Activated gamma-delta T cell treated with Interleukin-2 at 50 U/mL for 16 hours (primary cell): ENCODE measurements at regions not wholly inside any gene's neighbourhood (a gene's known extent, or its start where the extent isn't known, plus 50 kb on each side); places are given as distances from the start of the nearest gene placed in this dataset.
"Not testable (repeated sequence)": the region's sequence is repeated elsewhere in the genome, so short reads cannot be mapped to it uniquely, and the experiment has no call there.

Source experiments
- DNase-seq: peaks from one replicate; pipeline ENCODE4 v3.0.0-alpha.2; 2020

DNA sequence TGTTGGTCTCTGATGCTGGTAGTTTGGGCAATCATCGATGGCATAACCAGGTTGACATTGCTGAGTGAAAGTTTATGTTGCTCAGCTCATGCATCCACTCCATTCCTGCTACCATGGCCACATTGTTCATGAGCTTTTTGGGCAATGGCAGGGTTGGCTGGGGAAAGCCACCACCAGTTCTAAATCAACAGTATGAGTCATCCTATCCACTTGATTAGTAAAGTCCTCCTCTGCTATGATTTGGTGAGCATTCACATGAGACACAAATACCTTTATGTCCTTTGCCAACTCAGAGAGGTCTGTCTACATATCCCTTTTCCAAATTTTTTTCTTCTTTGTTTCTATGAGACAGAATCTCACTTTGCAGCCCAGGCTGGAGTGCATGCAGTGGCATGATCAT lies 129.7 kb upstream of the FBN2 start:
- no peak for DNase-seq

GRCh38 chr5:128668921-128669320 lies 130.9 kb upstream of the FBN2 start:
- DNase-seq = no peak

- DNase-seq = no peak
These were observed 131.8 kb upstream of the FBN2 start for GRCh38 chr5:128669803-128670202.

GRCh38 chr5:128671943-128672342 lies 133.9 kb upstream of the FBN2 start:
- no peak for DNase-seq

DNA sequence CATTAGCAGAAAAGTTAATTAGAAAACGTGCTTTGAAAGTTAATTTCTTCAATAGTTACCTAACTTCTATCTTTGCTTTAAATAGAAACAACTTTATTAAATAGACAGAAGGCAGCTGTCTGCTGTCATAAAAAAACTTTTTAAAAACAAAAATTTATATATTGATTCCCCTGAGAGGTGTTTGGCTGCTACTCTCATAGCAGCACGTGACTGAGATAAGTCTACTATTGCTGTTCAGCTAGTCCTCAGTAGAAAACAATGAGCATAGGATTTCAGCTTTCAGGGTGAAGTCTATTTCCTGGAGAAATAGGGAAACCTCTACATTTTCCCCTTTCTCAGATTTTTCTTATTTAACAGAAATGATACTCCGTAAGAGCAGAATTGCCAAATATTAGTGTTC lies 135.0 kb upstream of the FBN2 start:
- no peak for DNase-seq

DNA sequence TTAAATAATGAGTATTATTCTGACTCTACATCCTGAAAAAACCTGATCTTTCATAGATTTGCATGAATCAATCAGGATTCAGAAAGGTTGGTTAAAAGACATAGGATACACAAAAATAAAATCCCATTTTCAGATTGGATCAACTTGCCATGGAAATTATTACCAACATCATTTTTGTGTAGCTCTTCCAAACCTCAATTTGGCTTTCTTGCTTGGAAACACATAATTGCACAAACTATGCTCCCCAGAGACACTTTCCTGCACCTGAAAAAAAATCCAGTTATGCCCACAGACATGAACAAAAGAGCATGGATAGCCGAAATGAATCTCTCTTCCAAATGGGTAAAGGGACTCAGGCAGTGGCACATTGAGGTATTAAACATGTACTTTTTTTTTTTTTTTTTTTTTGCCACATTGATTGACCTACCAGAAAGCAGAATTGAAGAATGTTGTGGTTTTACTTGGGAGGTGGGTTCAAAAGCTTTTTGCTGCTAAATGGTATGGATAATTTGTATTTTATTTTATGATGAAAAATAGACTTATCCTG lies 135.4 kb upstream of the FBN2 start:
- no peak for DNase-seq

GRCh38 chr5:128673970-128674369 lies 135.9 kb upstream of the FBN2 start:
- no peak for DNase-seq

- no peak for DNase-seq
These were observed 136.9 kb upstream of the FBN2 start for GRCh38 chr5:128674837-128675446.

DNA sequence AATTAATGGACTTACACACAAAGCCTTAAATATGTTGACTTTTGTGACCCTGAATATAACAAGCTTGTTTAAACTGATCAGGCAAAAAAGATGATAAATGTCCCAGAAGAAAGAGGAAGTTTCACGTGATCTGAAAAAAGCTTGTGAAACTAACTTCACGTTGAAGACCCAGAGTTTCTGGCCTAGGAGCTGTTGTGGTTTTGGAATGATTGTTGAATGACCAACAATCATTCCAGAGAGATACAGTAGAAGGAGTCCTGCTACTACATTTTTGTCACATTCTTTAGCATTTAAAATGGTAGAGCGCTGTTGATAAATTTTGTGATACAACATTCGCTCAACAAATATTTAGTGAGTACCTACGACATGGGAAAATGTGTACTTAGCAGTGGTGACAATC lies 143.1 kb upstream of the FBN2 start:
- no peak for DNase-seq

DNA sequence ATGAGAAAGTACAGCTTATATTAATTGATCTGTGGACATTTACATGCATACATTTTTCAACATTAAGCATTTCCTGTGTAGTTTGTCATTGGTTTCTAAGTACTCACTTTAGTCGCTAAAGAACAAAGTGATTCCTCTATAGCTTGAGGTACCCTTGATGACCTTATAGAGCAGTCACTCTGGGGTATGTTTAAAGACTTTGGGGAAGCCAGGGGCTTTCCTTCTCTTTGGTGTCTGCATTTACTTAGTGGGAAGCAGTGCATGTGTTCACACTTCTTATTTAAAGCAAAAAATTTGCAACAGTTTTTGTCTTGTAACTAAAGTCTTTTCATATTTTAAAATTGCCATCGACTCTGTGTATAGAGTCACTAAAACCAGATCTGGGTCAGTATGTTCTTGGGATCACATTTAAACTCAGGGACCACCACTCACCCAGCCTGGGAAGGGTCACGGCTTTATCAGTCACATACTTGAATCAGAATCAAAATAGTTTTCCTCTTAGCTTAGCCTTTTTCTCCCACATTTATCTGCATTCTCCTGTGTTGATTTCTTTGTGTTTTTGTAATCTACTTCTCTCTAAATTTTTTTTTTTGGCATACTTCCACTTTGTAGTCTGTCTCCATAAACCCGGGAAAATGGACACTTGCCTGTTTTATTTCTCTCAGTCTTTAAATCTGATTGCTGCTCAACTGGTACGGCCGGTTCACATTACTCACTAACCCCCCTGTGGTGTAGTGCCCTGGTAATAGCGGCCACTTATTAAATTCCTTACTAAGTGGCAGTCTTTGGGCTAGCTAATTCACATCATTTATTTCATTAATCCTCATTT lies 143.9 kb upstream of the FBN2 start:
- DNase-seq = no peak

- no peak for DNase-seq
These were observed 144.6 kb upstream of the FBN2 start for GRCh38 chr5:128682669-128683068.

DNA sequence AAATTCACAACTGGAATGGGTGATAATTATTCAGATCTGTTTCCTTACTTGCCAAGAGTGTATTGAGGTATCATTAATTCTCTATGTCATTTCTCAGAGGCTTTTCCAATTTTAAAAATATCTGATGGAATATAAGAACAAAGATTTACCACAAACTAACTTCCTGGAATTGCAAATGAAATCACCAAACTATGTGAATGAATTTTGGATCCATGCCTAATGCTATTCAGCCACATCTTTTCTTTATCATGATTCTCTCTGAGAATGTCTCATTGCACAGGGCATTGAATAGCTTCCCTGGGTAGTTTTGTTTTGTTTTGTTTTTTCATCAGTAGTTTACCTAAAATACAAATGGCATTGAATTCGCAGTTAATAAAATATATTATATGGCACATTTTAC lies 146.9 kb upstream of the FBN2 start:
- DNase-seq = no peak

DNA sequence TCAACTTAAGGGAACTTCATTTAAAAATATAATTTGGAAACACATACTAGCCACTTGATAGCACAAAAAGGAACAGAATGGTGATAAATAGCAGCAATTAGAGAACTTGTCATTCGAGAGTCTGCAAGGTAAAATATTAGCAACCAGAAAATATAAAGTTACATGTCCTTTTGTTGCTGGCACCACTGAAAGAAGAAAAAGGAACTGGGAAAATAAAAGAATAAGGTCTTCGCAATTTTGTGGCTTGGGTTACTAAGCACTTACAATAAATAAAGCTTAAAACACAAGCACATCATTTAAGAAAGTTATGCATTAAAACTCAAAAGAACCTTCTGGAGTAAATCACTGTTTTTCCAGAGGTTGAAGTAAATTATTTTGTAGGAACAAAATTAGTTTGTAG lies 149.9 kb upstream of the FBN2 start:
- DNase-seq = no peak

GRCh38 chr5:128693764-128694163 lies 155.7 kb upstream of the FBN2 start:
- no peak for DNase-seq

DNA sequence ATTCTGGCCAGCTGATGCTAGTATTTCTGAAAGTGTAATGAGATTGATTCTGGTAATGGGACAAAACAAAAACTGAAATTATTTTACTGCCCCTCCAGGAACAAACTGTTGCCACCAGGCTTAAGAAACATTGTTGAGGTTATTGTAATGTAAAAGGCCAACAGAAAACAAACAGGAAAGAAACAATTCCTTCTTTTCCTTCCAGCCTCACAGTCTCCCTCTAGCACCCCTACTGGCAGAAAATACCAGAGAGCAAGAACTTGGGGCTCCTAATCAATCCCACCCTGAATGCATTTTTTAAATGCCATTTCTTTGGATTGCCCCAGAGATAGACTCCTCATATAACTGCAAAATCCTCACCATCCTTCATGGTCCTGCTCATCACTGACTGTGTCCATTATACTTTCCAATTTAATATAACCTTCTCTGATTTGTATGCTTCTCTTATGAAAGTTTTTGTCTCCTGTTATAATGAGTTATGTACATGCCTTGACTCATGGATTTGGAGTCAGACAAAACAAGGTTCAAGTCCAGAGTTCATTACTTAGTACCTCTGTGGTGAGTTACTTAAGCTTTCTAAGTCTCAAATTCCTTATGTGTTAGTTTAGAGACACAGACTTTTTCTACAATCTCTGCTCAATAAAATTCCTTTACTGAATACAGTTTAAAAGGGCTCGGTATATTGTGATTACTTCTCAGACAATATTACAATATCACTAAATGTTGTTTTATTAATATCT lies 157.9 kb upstream of the FBN2 start:
- no peak for DNase-seq

- no peak for DNase-seq
These were observed 163.3 kb upstream of the FBN2 start for GRCh38 chr5:128701301-128701700.

- no peak for DNase-seq
These were observed 165.3 kb upstream of the FBN2 start for GRCh38 chr5:128703322-128703721.

GRCh38 chr5:128706269-128706668 lies 168.2 kb upstream of the FBN2 start:
- DNase-seq = no peak

DNA sequence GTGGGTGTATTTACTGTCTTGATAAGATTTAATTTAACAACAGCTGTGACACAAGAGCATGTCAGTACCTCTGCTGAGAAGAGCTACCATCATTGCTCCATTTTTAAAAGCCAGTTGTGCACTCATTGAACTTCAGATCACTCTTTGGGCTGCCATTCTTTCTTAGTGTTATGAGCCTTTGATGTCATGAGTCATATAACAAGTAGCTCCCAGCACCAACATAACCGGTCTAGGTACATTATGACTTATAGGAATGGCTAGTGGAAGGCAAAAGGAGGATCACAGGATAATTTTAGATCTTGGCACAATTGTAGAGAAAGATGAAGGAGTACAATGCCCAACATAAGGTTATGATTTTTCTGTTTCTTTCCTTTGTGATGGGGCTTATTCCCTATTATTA lies 170.8 kb upstream of the FBN2 start:
- DNase-seq = no peak

GRCh38 chr5:128711216-128711615 lies 173.2 kb upstream of the FBN2 start:
- DNase-seq = no peak

DNA sequence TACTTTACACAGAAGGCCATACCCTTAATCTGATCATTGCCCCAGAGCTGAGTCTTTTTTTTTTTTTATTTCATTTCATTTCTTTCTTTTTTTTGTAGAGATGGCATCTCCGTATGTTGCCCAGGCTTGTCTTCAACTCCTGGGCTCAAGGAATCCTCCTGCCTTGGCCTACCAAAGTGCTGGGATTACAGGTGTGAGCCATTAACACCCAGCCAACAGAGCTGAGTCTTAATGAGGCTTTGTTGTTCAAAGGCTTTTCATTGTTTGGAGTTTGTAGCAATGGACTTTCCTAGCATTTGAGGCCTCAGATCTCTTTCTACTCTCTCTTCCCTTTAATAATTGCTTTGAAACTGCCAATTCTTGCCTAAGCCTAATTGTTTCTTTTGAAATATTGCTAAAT lies 176.5 kb upstream of the FBN2 start:
- DNase-seq = no peak

- no peak for DNase-seq
These were observed 184.5 kb upstream of the FBN2 start for GRCh38 chr5:128722551-128722950.

- not testable (repeated sequence) for DNase-seq
These were observed 192.0 kb upstream of the FBN2 start for GRCh38 chr5:128730021-128730420.

GRCh38 chr5:128735656-128736055 lies 197.6 kb upstream of the FBN2 start:
- DNase-seq = not testable (repeated sequence)
